Prostate gland (tissue), 2 donors: ENCODE measurements at regions not wholly inside any gene's neighbourhood (a gene's known extent, or its start where the extent isn't known, plus 50 kb on each side); places are given as distances from the start of the nearest gene placed in this dataset.

Experiments
- DNase-seq: peaks from one replicate; pipeline ENCODE4 v3.0.0-alpha.2; 2019; ENCODE audit warnings: low spot score
- H3K27ac ChIP-seq, 2 donors: fragments of 200-600 bp; sonication (generic); 2 replicates each; pipeline ENCODE4 v1.5.1; 2017 to 2019
- H3K27me3 ChIP-seq: fragments of 200-600 bp; sonication (generic); replicated peaks from 2 replicates; pipeline ENCODE4 v1.5.1; 2019; ENCODE audit not compliant: insufficient read depth
- H3K36me3 ChIP-seq, 2 donors: fragments of 200-600 bp; sonication (generic); 1 replicate in 1 of 2; 2 replicates in 1 of 2; pipeline versions ENCODE4 v1.5.1 to v1.8.1; 2017 to 2019
- H3K4me1 ChIP-seq: fragments of 200-600 bp; sonication (generic); replicated peaks from 2 replicates; pipeline ENCODE4 v1.5.1; 2019
- H3K4me3 ChIP-seq, 2 donors: fragments of 200-600 bp; sonication (generic); 2 replicates each; pipeline ENCODE4 v1.5.1; 2017 to 2019
- H3K9me3 ChIP-seq: fragments of 200-600 bp; sonication (generic); 2 replicates; pipeline ENCODE4 v1.5.1; 2017
- CTCF ChIP-seq, 4 experiments: fragments of 200-600 bp in 2 of 4; fragments of 450-650 bp in 2 of 4; sonication (generic) in 2 of 4; IDR thresholded peaks; 1 replicate in 3 of 4; 2 replicates in 1 of 4; pipeline ENCODE4 v1.5.1; 2016 to 2019; ENCODE audit warnings: antibody characterized with exemption in 4 of 4, mild to moderate bottlenecking in 2 of 4, moderate library complexity in 2 of 4
- POLR2A ChIP-seq: fragments of 450-650 bp; IDR thresholded peaks from one replicate; pipeline ENCODE4 v1.6.1; 2016; ENCODE audit warnings: antibody characterized with exemption, mild to moderate bottlenecking
- POLR2AphosphoS5 ChIP-seq: sonication (generic); formaldehyde crosslinking; IDR thresholded peaks from one replicate; pipeline ENCODE4 v1.6.1; 2017; ENCODE audit warnings: antibody characterized with exemption
- WGBS: methylation state at CpG from one replicate; pipeline ENCODE4 v1.1.5; 2018; 5-methylcytosine and 5-hydroxymethylcytosine counted together
- intact Hi-C: fragments of 100-400 bp; cut with DNase I; formaldehyde crosslinking; loops from one replicate; pipeline ENCODE4 v1.14.2; 2022

GRCh38 chr1:119227456-119227855, 87.0 kb upstream of the WARS2 start:
- no peaks in the 10 kb centered on the region for H3K4me1 ChIP-seq
- H3K27ac ChIP-seq, result no peak overlapping the region
- H3K36me3 ChIP-seq, result no peaks in the 10 kb centered on the region
- TF ChIP-seq CTCF (IDR thresholded peaks at IDR 0.05), result no peak
- no peak for TF ChIP-seq POLR2A
- TF ChIP-seq POLR2AphosphoS5, result no peak
- H3K4me3 ChIP-seq, result no peak overlapping the region
- intact Hi-C loops, result no loop called here
- no peak for DNase-seq
- H3K27me3 ChIP-seq, result no peaks in the 10 kb centered on the region
- H3K9me3 ChIP-seq, result no peaks in the 10 kb centered on the region
- WGBS, result 88% methylated on average over 2 of the region's 2 CpGs

- intact Hi-C loops, result no loop called here
- WGBS, result 59% methylated on average over 4 of the region's 4 CpGs
- TF ChIP-seq CTCF (IDR thresholded peaks at IDR 0.05), result no peak
- no peak for TF ChIP-seq POLR2A
- TF ChIP-seq POLR2AphosphoS5, result no peak
Measured at GRCh38 chr1:119228335-119229080, 88.1 kb upstream of the WARS2 start.

GRCh38 chr1:119235120-119235519, 94.7 kb upstream of the WARS2 start:
- Histone ChIP-seq H3K4me3 (no peak overlapping the region), H3K9me3 (no peaks in the 10 kb centered on the region), H3K36me3 (no peaks in the 10 kb centered on the region), H3K27me3 (no peaks in the 10 kb centered on the region), H3K27ac (no peak overlapping the region), H3K4me1 (no peaks in the 10 kb centered on the region)
- intact Hi-C loops, result no loop called here
- DNase-seq, result no peak
- no peak for TF ChIP-seq CTCF (IDR thresholded peaks at IDR 0.05)
- TF ChIP-seq POLR2A, result no peak
- no peak for TF ChIP-seq POLR2AphosphoS5
- WGBS, result 92% methylated on average over 2 of the region's 2 CpGs

More at GRCh38 chr1:119228335-119229080, 88.1 kb upstream of the WARS2 start:
- H3K36me3 ChIP-seq, result no peaks in the 10 kb centered on the region
- no peaks in the 10 kb centered on the region for H3K9me3 ChIP-seq
- H3K27me3 ChIP-seq, result no peaks in the 10 kb centered on the region
- DNase-seq, result no peak
- no peaks in the 10 kb centered on the region for H3K4me1 ChIP-seq
- H3K4me3 ChIP-seq, result no peak overlapping the region
- H3K27ac ChIP-seq, result no peak overlapping the region

- Histone ChIP-seq H3K27me3 (no peaks in the 10 kb centered on the region), H3K4me3 (no peak overlapping the region), H3K9me3 (no peaks in the 10 kb centered on the region), H3K4me1 (no peaks in the 10 kb centered on the region), H3K36me3 (no peaks in the 10 kb centered on the region), H3K27ac (no peak overlapping the region)
- intact Hi-C loops, result no loop called here
- no peak for DNase-seq
- TF ChIP-seq POLR2A, result no peak
- no peak for TF ChIP-seq POLR2AphosphoS5
- TF ChIP-seq CTCF (IDR thresholded peaks at IDR 0.05), result no peak
- 70% methylated on average over 1 of the region's 1 CpG for WGBS
Measured at GRCh38 chr1:119245881-119246280, 105.4 kb upstream of the WARS2 start.

- TF ChIP-seq CTCF (IDR thresholded peaks at IDR 0.05) (no peak), POLR2AphosphoS5 (no peak), POLR2A (no peak)
- no peak for DNase-seq
- WGBS, result 82% methylated on average over 5 of the region's 5 CpGs
- Histone ChIP-seq H3K27ac (no peak overlapping the region), H3K9me3 (no peaks in the 10 kb centered on the region), H3K4me3 (no peak overlapping the region), H3K4me1 (no peaks in the 10 kb centered on the region), H3K27me3 (no peaks in the 10 kb centered on the region), H3K36me3 (no peaks in the 10 kb centered on the region)
- intact Hi-C loops, result no loop called here
Measured at GRCh38 chr1:119249283-119249682, 108.8 kb upstream of the WARS2 start.
